NCI-H446 treated with DMSO at 0.1 percent for 48 hours (cell line): ENCODE measurements at regions not wholly inside any gene's neighbourhood (a gene's known extent, or its start where the extent isn't known, plus 50 kb on each side); places are given as distances from the start of the nearest gene placed in this dataset.
"Not testable (repeated sequence)": the region's sequence is repeated elsewhere in the genome, so short reads cannot be mapped to it uniquely, and the experiment has no call there.

Experiments
- DNase-seq: peaks from one replicate; lab custom pipeline; 2025; lab: John Stamatoyannopoulos, UW

- DNase-seq, result no peak
Observed at GRCh38 chr17:71550675-71551074, 570.1 kb upstream of the SOX9 start.

GRCh38 chr17:71553381-71553780 is 567.4 kb upstream of the SOX9 start:
- DNase-seq, result no peak

GRCh38 chr17:71558901-71559300 is 561.9 kb upstream of the SOX9 start:
- no peak for DNase-seq

GRCh38 chr17:71572343-71572742 is 548.5 kb upstream of the SOX9 start:
- no peak for DNase-seq

- DNase-seq, result no peak
Observed at GRCh38 chr17:71578446-71578845, 542.4 kb upstream of the SOX9 start.

GRCh38 chr17:71580220-71580619 is 540.6 kb upstream of the SOX9 start:
- no peak for DNase-seq

GRCh38 chr17:71585540-71585939 is 535.3 kb upstream of the SOX9 start:
- DNase-seq, result no peak

GRCh38 chr17:71592431-71592830 is 528.4 kb upstream of the SOX9 start:
- DNase-seq, result no peak

GRCh38 chr17:71593078-71593477 is 527.7 kb upstream of the SOX9 start:
- no peak for DNase-seq

- DNase-seq, result not testable (repeated sequence)
Observed at GRCh38 chr17:71599583-71599982, 521.2 kb upstream of the SOX9 start.

- no peak for DNase-seq
Observed at GRCh38 chr17:71600137-71600789, 520.6 kb upstream of the SOX9 start.

GRCh38 chr17:71601894-71602504 is 518.8 kb upstream of the SOX9 start:
- no peak for DNase-seq

- no peak for DNase-seq
Observed at GRCh38 chr17:71613996-71614395, 506.8 kb upstream of the SOX9 start.

- no peak for DNase-seq
Observed at GRCh38 chr17:71615820-71616219, 505.0 kb upstream of the SOX9 start.

GRCh38 chr17:71617767-71618166 is 503.1 kb upstream of the SOX9 start:
- not testable (repeated sequence) for DNase-seq

- DNase-seq, result no peak
Observed at GRCh38 chr17:71625330-71625729, 495.5 kb upstream of the SOX9 start.

GRCh38 chr17:71628306-71628705 is 492.5 kb upstream of the SOX9 start:
- no peak for DNase-seq

- DNase-seq, result no peak
Observed at GRCh38 chr17:71631483-71631882, 489.3 kb upstream of the SOX9 start.

- no peak for DNase-seq
Observed at GRCh38 chr17:71632328-71632727, 488.5 kb upstream of the SOX9 start.

- DNase-seq, result no peak
Observed at GRCh38 chr17:71633391-71633849, 487.4 kb upstream of the SOX9 start.

GRCh38 chr17:71634376-71634775 is 486.4 kb upstream of the SOX9 start:
- DNase-seq, result no peak

- no peak for DNase-seq
Observed at GRCh38 chr17:71635187-71635586, 485.6 kb upstream of the SOX9 start.

GRCh38 chr17:71636644-71637043 is 484.2 kb upstream of the SOX9 start:
- DNase-seq, result no peak

GRCh38 chr17:71638668-71639067 is 482.2 kb upstream of the SOX9 start:
- no peak for DNase-seq
